ENCODE measurements at regions not wholly inside any gene's neighbourhood (a gene's known extent, or its start where the extent isn't known, plus 50 kb on each side); places are given as distances from the start of the nearest gene placed in this dataset.

DNA sequence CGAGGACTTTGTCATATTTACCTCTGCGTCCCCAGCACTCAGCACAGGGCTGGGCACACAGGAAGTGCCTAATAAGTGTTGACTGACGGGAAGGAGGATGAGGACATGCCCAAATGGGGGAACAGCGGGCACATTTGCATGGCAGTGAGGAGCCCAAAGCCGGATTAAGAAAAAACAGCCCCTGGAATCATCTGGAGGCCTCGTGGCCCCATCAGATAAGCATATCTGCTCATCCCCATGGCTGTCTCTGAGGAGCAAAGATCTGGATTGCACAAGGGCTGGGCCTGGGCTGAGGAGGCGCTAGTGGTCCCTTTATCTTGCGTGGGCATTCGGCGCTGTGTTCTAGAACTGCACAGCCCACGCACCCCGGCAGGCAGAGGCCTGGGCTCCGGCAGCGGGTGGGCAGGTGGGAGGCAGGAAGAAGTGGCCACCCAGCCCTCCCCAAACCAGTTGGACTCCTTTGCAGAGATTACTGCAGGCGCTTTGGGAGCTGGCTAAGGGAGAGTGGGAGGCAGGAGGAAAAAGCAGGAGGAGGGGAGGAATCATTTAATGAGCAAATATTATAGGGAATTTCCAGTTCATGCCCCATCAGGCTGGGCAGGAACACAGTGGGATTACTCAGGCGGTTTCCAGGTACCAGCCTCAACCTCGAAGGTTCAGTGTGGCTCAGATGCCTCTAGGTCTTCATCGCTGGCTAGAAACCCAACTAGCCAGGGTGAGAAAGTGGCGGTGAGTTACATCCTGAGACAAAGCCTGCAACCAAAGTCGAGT is 108.1 kb downstream of the CEBPB start:
- H3K27ac ChIP-seq (ENCODE audit: low read depth, low read length), result no peak overlapping the region
- no peaks in the 10 kb centered on the region for H3K36me3 ChIP-seq (ENCODE audit: insufficient read depth, low read length)
- H3K27me3 ChIP-seq (ENCODE audit: insufficient read depth, low read length), result no peaks in the 10 kb centered on the region
- 88% methylated on average over 20 of the region's 20 CpGs for whole genome bisulfite sequencing
- H3K4me1 ChIP-seq (ENCODE audit: insufficient read depth, low read length), result no peaks in the 10 kb centered on the region
- H3K9ac ChIP-seq (ENCODE audit: low read depth, low read length), result no peak overlapping the region
- no peaks in the 10 kb centered on the region for H3K9me3 ChIP-seq (ENCODE audit: insufficient read depth, low read depth, low read length)
- no peak overlapping the region for H3K4me3 ChIP-seq (ENCODE audit: low read length)

DNA sequence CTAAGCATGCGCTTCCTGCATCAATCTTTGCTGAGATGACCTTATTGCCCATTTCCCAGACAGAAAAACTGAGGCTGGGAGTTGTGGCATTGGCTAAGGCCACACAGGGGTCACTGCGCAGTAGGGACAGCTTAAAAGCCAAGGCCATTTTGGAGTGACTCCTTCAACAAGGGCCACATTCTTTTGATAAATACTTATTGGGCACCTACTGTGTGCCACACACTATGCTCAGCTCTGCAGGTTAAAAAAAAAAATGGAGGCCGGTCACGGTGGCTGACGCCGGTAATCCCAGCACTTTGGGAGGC is 108.6 kb downstream of the CEBPB start:
- no peaks in the 10 kb centered on the region for H3K4me1 ChIP-seq (ENCODE audit: insufficient read depth, low read length)
- no peak overlapping the region for H3K9ac ChIP-seq (ENCODE audit: low read depth, low read length)
- WGBS, result 93% methylated on average over 6 of the region's 6 CpGs

DNA sequence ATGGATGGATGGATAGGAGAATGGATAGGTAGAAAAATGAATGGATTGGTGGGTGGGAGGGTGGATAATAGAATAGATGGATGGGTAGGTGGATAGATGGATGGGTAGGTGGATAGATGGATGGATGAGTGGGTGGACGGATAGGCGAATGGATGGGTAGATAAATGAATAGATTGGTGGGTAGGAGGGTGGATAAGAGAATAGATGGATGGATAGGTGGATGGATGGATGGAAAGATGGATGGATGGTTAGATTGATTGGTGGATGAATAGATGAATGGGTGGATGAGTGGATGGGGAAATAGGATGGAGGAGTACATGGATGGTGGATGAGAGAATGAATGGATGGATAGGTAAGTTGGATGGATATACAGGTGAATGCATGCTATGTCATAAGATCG is 110.5 kb downstream of the CEBPB start:
- WGBS, result 90% methylated on average over 3 of the region's 3 CpGs
- Histone ChIP-seq H3K27ac (ENCODE audit: low read depth, low read length) (no peak overlapping the region), H3K27me3 (ENCODE audit: insufficient read depth, low read length) (no peaks in the 10 kb centered on the region), H3K36me3 (ENCODE audit: insufficient read depth, low read length) (no peaks in the 10 kb centered on the region), H3K9me3 (ENCODE audit: insufficient read depth, low read depth, low read length) (no peaks in the 10 kb centered on the region), H3K4me3 (ENCODE audit: low read length) (no peak overlapping the region), H3K9ac (ENCODE audit: low read depth, low read length) (no peak overlapping the region), H3K4me1 (ENCODE audit: insufficient read depth, low read length) (0 out of 2 replicates have a peak, but pooled peaks cover 6% of the 10 kb centered on the region)

More for the DNA sequence above, 108.6 kb downstream of the CEBPB start:
- no peak overlapping the region for H3K4me3 ChIP-seq (ENCODE audit: low read length)
- H3K9me3 ChIP-seq (ENCODE audit: insufficient read depth, low read depth, low read length), result no peaks in the 10 kb centered on the region
- no peak overlapping the region for H3K27ac ChIP-seq (ENCODE audit: low read depth, low read length)
- H3K36me3 ChIP-seq (ENCODE audit: insufficient read depth, low read length), result no peaks in the 10 kb centered on the region
- H3K27me3 ChIP-seq (ENCODE audit: insufficient read depth, low read length), result no peaks in the 10 kb centered on the region

GRCh38 chr20:50301712-50302111 is 111.1 kb downstream of the CEBPB start:
- Histone ChIP-seq H3K4me3 (ENCODE audit: low read length) (no peak overlapping the region), H3K4me1 (ENCODE audit: insufficient read depth, low read length) (0 out of 2 replicates have a peak, but pooled peaks cover 6% of the 10 kb centered on the region), H3K36me3 (ENCODE audit: insufficient read depth, low read length) (no peaks in the 10 kb centered on the region), H3K27ac (ENCODE audit: low read depth, low read length) (no peak overlapping the region), H3K27me3 (ENCODE audit: insufficient read depth, low read length) (no peaks in the 10 kb centered on the region), H3K9ac (ENCODE audit: low read depth, low read length) (no peak overlapping the region), H3K9me3 (ENCODE audit: insufficient read depth, low read depth, low read length) (no peaks in the 10 kb centered on the region)

DNA sequence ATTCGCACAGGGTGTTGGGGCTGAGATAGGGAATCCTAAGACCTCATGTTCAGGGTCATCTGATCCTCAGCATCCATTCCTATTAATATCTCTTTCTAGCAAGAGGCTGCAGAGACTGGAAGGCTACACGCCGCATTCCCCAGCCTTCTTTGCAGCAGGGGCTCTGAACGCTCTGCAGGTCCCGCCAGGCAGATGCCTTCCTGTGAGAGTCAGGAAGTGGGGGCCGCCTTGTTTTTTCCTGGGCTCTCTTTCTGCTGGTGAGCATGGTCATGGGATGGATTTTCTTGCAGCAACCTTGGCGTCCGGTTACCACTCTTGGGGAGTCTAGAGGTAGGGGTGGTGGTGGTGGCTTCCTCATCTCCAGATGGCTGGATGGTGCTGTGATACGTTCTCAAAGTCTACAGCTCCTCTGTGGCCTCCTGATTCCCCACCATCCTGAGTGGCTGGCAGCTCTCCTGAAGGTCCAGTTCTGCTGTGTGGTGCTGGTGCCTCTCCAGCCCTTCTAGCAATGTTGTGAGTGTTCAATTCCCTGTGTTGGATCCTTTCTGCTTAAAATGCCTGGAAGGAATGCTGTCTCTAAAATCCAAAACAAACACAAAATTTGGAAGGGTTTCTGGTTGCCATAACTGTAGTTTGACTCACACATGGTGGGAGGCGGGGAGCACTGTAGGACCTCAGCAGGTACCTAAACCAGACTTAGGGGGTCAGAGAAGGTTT is 111.9 kb downstream of the CEBPB start:
- no peak overlapping the region for H3K9ac ChIP-seq (ENCODE audit: low read depth, low read length)
- H3K4me1 ChIP-seq (ENCODE audit: insufficient read depth, low read length), result 0 out of 2 replicates have a peak, but pooled peaks cover 6% of the 10 kb centered on the region
- WGBS, result 91% methylated on average over 10 of the region's 10 CpGs
- no peaks in the 10 kb centered on the region for H3K36me3 ChIP-seq (ENCODE audit: insufficient read depth, low read length)
- no peaks in the 10 kb centered on the region for H3K9me3 ChIP-seq (ENCODE audit: insufficient read depth, low read depth, low read length)
- no peak overlapping the region for H3K4me3 ChIP-seq (ENCODE audit: low read length)
- H3K27me3 ChIP-seq (ENCODE audit: insufficient read depth, low read length), result no peaks in the 10 kb centered on the region
- no peak overlapping the region for H3K27ac ChIP-seq (ENCODE audit: low read depth, low read length)

DNA sequence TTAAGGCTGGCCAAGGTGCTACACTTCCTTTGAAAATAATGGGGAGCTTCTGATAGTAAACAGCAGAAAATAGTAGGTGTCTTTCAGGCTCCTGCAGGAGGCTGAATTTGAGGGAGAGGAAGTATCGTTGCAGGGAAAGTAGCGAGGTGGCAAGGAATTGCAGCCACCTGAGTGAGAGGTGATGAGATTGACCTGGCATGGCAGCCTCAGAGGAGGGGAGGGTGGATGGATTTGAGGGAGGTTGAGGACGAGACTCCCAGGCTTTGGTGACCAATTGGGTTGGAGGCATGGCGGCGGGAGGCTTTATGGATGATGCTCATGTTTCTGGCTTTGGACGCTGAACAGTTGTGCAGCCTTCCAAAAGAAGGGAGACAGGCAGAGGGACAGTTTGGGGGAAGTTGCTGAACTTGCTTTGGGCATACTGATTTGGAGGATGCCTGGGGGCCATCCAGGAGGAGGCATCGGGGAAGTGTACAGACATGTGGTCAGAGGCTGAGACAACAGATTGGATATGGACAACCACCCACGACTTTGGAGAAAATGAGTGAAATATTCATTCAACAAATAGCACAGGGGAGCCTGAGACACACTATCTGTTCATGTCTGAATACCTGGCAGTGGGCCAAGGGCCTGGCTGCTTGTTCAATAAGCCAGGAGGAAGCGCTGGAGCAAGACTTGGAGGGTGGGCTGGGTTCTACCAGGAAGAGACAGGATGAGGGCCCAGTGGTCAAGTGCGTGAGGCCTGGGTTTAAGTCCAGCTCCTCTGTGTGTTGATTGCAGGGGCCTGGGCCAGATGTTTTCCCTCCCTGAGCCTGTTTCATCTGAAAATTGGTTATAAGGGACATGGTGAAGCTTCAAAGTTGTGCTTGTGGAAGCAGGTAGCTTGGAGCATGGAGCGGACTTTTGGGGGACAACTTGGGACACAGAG is 113.2 kb downstream of the CEBPB start:
- H3K27me3 ChIP-seq (ENCODE audit: insufficient read depth, low read length), result no peaks in the 10 kb centered on the region
- no peak overlapping the region for H3K27ac ChIP-seq (ENCODE audit: low read depth, low read length)
- 90% methylated on average over 11 of the region's 11 CpGs for WGBS
- no peaks in the 10 kb centered on the region for H3K9me3 ChIP-seq (ENCODE audit: insufficient read depth, low read depth, low read length)
- H3K36me3 ChIP-seq (ENCODE audit: insufficient read depth, low read length), result no peaks in the 10 kb centered on the region
- H3K9ac ChIP-seq (ENCODE audit: low read depth, low read length), result no peak overlapping the region
- peaks cover 7% of the 10 kb centered on the region; the same call in 1 of the 2 replicates for H3K4me1 ChIP-seq (ENCODE audit: insufficient read depth, low read length)
- no peak overlapping the region for H3K4me3 ChIP-seq (ENCODE audit: low read length)

- H3K4me1 ChIP-seq (ENCODE audit: insufficient read depth, low read length), result peaks cover 12% of the 10 kb centered on the region; the same call in 1 of the 2 replicates
- H3K27ac ChIP-seq (ENCODE audit: low read depth, low read length), result no peak overlapping the region
- H3K4me3 ChIP-seq (ENCODE audit: low read length), result no peak overlapping the region
- no peaks in the 10 kb centered on the region for H3K9me3 ChIP-seq (ENCODE audit: insufficient read depth, low read depth, low read length)
- H3K27me3 ChIP-seq (ENCODE audit: insufficient read depth, low read length), result no peaks in the 10 kb centered on the region
- no peaks in the 10 kb centered on the region for H3K36me3 ChIP-seq (ENCODE audit: insufficient read depth, low read length)
- H3K9ac ChIP-seq (ENCODE audit: low read depth, low read length), result no peak overlapping the region
- 83% methylated on average over 10 of the region's 10 CpGs for WGBS
Measured at GRCh38 chr20:50304501-50304856, 113.8 kb downstream of the CEBPB start.

- 87% methylated on average over 14 of the region's 14 CpGs for WGBS
- Histone ChIP-seq H3K27ac (ENCODE audit: low read depth, low read length) (no peak overlapping the region), H3K27me3 (ENCODE audit: insufficient read depth, low read length) (no peaks in the 10 kb centered on the region), H3K9ac (ENCODE audit: low read depth, low read length) (no peak overlapping the region), H3K4me1 (ENCODE audit: insufficient read depth, low read length) (peaks cover 14% of the 10 kb centered on the region; the same call in 1 of the 2 replicates), H3K9me3 (ENCODE audit: insufficient read depth, low read depth, low read length) (no peaks in the 10 kb centered on the region), H3K36me3 (ENCODE audit: insufficient read depth, low read length) (no peaks in the 10 kb centered on the region), H3K4me3 (ENCODE audit: low read length) (no peak overlapping the region)
Measured at GRCh38 chr20:50304923-50305635, 114.4 kb downstream of the CEBPB start.

- peaks cover 14% of the 10 kb centered on the region; the same call in 1 of the 2 replicates for H3K4me1 ChIP-seq (ENCODE audit: insufficient read depth, low read length)
- no peaks in the 10 kb centered on the region for H3K36me3 ChIP-seq (ENCODE audit: insufficient read depth, low read length)
- no peak overlapping the region for H3K4me3 ChIP-seq (ENCODE audit: low read length)
- no peaks in the 10 kb centered on the region for H3K9me3 ChIP-seq (ENCODE audit: insufficient read depth, low read depth, low read length)
- 52% methylated on average over 19 of the region's 19 CpGs for WGBS
- no peak overlapping the region for H3K9ac ChIP-seq (ENCODE audit: low read depth, low read length)
- no peak overlapping the region for H3K27ac ChIP-seq (ENCODE audit: low read depth, low read length)
- H3K27me3 ChIP-seq (ENCODE audit: insufficient read depth, low read length), result no peaks in the 10 kb centered on the region
Measured at GRCh38 chr20:50305636-50306477, 115.2 kb downstream of the CEBPB start.
